ENCODE measurements at regions not wholly inside any gene's neighbourhood (a gene's known extent, or its start where the extent isn't known, plus 50 kb on each side); places are given as distances from the start of the nearest gene placed in this dataset.
A peak's percentile ranks its signal among the peaks of the same experiment; 100 is the strongest.

DNA sequence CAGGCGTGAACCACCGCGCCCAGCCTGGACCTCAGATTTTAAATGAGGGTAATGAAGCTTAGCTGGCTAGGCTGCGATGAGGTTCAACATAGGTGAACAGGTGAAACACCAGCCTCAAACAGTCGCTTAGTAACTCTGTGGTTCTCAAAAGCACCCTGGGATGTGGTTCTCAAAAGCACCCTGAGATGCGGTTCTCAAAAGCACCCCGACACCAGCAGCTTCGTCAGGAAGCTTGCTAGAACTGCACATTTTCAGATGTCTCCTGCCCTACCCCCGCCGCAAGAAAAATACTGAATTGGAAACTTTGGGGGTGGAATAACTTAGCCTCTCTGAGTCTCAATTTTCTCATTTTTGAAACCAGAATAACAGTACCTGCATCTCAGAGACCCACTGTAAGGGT lies 86.7 kb upstream of the XYLT1 start:
- ChIA-PET CTCF (ENCODE audit: unreplicated experiment) (no interaction called here), POLR2A (no interaction called here)
- Histone ChIP-seq H3K4me1 (ENCODE audit: insufficient read depth, low read length, poor library complexity, severe bottlenecking) (no peaks in the 10 kb centered on the region), H3K27ac (ENCODE audit: low read depth, low read length, poor library complexity, severe bottlenecking) (no peak overlapping the region), H2AFZ (ENCODE audit: low read length) (no peak overlapping the region), H3K4me2 (ENCODE audit: low read length) (no peak overlapping the region), H3K9me3 (ENCODE audit: low read length) (no peaks in the 10 kb centered on the region), H3K9me2 (ENCODE audit: insufficient read depth, low read length) (no peaks in the 10 kb centered on the region), H3K79me2 (ENCODE audit: insufficient read depth, low read depth, low read length) (no peaks in the 10 kb centered on the region), H4K20me1 (ENCODE audit: insufficient read depth, low read length) (no peaks in the 10 kb centered on the region), H3K36me3 (ENCODE audit: insufficient read depth, low read length) (no peaks in the 10 kb centered on the region), H3K4me3 (ENCODE audit: low read depth, low read length, poor library complexity, severe bottlenecking) (no peak overlapping the region)
- BruUV-seq (replicated peaks) = no TSS peak
- intact Hi-C loops (cut with micrococcal nuclease; ENCODE audit: unreplicated experiment) = no loop called here
- TF ChIP-seq, protein P1, sequence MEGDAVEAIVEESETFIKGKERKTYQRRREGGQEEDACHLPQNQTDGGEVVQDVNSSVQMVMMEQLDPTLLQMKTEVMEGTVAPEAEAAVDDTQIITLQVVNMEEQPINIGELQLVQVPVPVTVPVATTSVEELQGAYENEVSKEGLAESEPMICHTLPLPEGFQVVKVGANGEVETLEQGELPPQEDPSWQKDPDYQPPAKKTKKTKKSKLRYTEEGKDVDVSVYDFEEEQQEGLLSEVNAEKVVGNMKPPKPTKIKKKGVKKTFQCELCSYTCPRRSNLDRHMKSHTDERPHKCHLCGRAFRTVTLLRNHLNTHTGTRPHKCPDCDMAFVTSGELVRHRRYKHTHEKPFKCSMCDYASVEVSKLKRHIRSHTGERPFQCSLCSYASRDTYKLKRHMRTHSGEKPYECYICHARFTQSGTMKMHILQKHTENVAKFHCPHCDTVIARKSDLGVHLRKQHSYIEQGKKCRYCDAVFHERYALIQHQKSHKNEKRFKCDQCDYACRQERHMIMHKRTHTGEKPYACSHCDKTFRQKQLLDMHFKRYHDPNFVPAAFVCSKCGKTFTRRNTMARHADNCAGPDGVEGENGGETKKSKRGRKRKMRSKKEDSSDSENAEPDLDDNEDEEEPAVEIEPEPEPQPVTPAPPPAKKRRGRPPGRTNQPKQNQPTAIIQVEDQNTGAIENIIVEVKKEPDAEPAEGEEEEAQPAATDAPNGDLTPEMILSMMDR (conservative IDR thresholded peaks at IDR 0.05; ENCODE audit: low read length) = no peak
- TF ChIP-seq EZH2phosphoT487 (IDR thresholded peaks at IDR 0.05; ENCODE audit: borderline replicate concordance, low read depth, low read length) = no peak
- DNase-seq (ENCODE audit: low spot score) = no peak

DNA sequence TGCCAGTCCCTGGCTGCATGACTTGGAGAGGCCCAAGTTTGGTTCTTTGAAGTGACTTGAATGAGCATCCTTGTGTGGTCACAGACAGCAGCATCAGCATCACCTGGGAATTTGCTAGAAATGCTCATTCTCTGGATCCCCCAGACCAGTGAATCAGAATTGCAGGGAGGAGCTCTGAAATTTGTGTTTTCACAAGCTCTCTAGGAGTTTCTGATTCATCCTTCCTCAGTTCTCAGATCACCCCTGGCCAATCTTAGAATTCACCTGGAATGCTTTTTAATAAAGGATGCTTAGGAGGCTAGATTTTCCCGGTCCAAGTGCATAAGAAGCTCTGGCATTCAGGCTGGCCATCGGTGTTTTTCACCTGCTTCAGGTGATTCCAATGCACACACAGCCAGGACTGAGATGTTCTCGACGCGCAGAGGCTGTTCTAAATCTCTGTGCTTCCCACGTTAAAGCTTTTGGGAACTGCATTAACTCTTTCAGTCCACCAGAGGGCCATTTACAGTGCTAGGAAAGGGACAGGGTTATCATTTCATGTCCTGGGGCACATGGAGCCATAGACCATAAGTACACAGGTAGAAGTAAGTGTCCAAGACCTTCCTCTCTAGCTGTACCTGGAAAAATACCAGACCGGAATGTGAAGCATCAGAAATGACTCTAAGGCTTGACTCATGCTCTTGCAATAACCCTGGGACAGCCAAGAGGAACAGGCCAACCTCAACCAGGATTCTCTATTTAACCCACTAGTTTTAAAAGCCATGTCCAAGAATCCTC lies 85.7 kb upstream of the XYLT1 start:
- Histone ChIP-seq H3K27ac (ENCODE audit: low read depth, low read length, poor library complexity, severe bottlenecking) (no peak overlapping the region), H3K9me3 (ENCODE audit: low read length) (no peaks in the 10 kb centered on the region), H3K4me1 (ENCODE audit: insufficient read depth, low read length, poor library complexity, severe bottlenecking) (no peaks in the 10 kb centered on the region), H3K36me3 (ENCODE audit: insufficient read depth, low read length) (no peaks in the 10 kb centered on the region), H3K79me2 (ENCODE audit: insufficient read depth, low read depth, low read length) (no peaks in the 10 kb centered on the region), H3K9me2 (ENCODE audit: insufficient read depth, low read length) (no peaks in the 10 kb centered on the region), H2AFZ (ENCODE audit: low read length) (no peak overlapping the region), H3K4me2 (ENCODE audit: low read length) (no peak overlapping the region), H3K4me3 (ENCODE audit: low read depth, low read length, poor library complexity, severe bottlenecking) (no peak overlapping the region), H4K20me1 (ENCODE audit: insufficient read depth, low read length) (no peaks in the 10 kb centered on the region)
- BruUV-seq (replicated peaks) = no TSS peak
- intact Hi-C loops (cut with micrococcal nuclease; ENCODE audit: unreplicated experiment) = no loop called here
- peak; percentile 36 for DNase-seq (ENCODE audit: low spot score)
- ChIA-PET CTCF (ENCODE audit: unreplicated experiment) (no interaction called here), POLR2A (no interaction called here)
- no peak for TF ChIP-seq EZH2phosphoT487 (IDR thresholded peaks at IDR 0.05; ENCODE audit: borderline replicate concordance, low read depth, low read length)
- TF ChIP-seq, protein P1 (conservative IDR thresholded peaks at IDR 0.05; ENCODE audit: low read length) = peak; percentile 77

DNA sequence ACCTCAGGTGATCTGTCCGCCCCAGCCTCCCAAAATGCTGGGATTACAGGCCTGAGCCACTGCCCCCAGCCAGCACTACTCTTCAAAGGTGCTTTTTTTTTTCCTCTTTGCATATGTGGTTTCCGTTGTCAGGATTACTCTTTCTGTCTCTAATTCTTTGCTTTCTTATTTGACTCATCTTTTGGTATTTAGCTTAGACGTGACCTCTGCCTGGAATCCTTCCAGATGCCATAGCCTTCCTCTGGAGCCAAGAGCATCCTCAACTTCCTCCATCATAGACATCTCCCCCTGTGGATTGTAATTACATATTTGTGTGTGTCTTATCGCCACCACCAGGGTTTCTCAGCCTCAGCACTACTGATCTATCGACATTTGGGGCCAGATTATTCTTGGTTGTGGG lies 84.4 kb upstream of the XYLT1 start:
- no peak overlapping the region for H3K4me3 ChIP-seq (ENCODE audit: low read depth, low read length, poor library complexity, severe bottlenecking)
- H3K9me3 ChIP-seq (ENCODE audit: low read length) = no peaks in the 10 kb centered on the region
- no peak overlapping the region for H3K4me2 ChIP-seq (ENCODE audit: low read length)
- no peak overlapping the region for H3K27ac ChIP-seq (ENCODE audit: low read depth, low read length, poor library complexity, severe bottlenecking)
- no peaks in the 10 kb centered on the region for H3K9me2 ChIP-seq (ENCODE audit: insufficient read depth, low read length)
- TF ChIP-seq, protein P1 (conservative IDR thresholded peaks at IDR 0.05; ENCODE audit: low read length) = no peak
- TF ChIP-seq EZH2phosphoT487 (IDR thresholded peaks at IDR 0.05; ENCODE audit: borderline replicate concordance, low read depth, low read length) = no peak
- DNase-seq (ENCODE audit: low spot score) = no peak
- POLR2A ChIA-PET = interaction anchor here (0.6 to 0.8 kb wide), 2 partner anchors 239 to 659 kb away, joined by 4 read pairs; no protein-coding TSS in a partner anchor
- H3K36me3 ChIP-seq (ENCODE audit: insufficient read depth, low read length) = no peaks in the 10 kb centered on the region
- H2AFZ ChIP-seq (ENCODE audit: low read length) = no peak overlapping the region
- H4K20me1 ChIP-seq (ENCODE audit: insufficient read depth, low read length) = no peaks in the 10 kb centered on the region
- intact Hi-C loops (cut with micrococcal nuclease; ENCODE audit: unreplicated experiment) = no loop called here
- no TSS peak for BruUV-seq (replicated peaks)
- H3K4me1 ChIP-seq (ENCODE audit: insufficient read depth, low read length, poor library complexity, severe bottlenecking) = no peaks in the 10 kb centered on the region
- CTCF ChIA-PET (ENCODE audit: unreplicated experiment) = no interaction called here
- no peaks in the 10 kb centered on the region for H3K79me2 ChIP-seq (ENCODE audit: insufficient read depth, low read depth, low read length)
